ENCODE measurements at regions not wholly inside any gene's neighbourhood (a gene's known extent, or its start where the extent isn't known, plus 50 kb on each side); places are given as distances from the start of the nearest gene placed in this dataset.
"Not testable (repeated sequence)": the region's sequence is repeated elsewhere in the genome, so short reads cannot be mapped to it uniquely, and the experiment has no call there.

DNA sequence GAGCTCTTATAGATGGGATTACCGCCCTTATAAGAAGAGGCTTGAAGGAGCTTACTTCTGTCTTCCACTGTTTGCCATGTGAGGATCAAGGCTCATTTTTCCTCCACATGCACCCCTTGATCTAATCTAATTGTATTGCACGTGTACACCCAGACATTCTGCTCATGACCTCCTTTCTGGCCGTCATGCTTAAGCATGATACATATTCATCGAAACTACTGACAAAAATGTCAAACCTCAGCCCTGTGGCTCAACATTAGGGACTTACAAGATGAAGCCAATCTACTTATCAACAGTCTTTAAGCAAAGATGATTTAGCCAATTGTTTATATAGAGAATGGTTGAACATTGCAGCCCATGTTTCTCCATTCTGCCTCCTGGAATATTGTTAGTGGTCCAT lies 127.6 kb downstream of the XCL2 start:
- DNase-seq: no peak

DNA sequence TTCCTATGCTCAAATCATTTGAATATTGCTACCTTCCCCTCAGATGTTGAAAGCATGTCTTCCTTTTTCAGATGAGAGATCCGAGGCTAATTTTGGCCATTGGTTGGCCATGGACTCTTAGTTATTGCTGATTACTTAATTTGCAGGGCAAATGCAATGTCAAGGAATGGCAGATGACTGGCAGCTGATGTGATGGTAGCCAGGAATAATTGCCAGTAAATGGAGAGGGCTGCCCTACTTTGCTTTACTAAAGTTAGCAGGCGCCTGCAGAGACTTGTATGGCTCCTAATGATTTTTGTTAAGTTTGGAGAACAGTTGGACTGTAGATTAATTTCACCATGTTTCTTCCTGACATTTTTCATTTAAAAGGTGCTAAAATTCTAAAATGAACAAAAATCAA lies 128.9 kb downstream of the XCL2 start:
- no peak for DNase-seq

DNA sequence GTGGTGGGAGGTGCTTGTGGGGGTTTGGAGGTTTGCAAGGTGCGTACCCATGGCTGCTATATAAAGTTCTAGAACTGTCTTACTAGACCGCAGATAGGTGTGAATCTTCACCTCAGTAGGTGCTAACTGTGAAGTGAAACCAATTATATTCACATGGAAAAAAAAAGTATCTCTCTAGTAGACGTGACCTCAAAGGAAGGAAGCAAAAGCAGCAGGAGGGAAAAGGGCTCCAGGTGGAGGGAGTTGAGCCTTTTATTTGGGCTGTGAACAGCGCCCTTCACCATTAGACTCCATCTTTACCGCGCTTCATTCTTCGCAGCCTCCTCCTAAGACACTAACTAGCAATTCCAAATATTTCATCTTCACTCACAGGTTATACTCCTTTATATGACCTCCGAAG lies 129.8 kb downstream of the TBX19 start:
- no peak for DNase-seq

DNA sequence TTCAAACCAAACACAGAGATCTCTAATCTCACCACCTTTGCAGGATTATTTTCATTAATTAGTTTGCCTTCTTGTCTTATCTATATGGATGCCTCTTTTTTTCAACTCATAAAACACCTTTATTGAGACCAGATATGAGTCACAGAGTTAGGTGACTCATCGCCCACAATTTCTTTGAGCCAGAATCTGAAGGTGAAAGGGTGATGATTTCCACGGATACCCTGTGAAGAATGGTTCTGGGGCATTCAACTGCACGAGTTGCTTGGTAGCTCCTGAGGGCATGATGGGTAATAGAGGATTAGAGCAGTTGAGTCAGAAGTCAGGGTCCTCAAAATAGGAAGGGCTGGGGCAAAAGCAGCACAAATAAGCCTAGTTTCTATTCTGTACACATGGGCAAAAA lies 128.2 kb downstream of the TBX19 start:
- peak; percentile 74 for DNase-seq

DNA sequence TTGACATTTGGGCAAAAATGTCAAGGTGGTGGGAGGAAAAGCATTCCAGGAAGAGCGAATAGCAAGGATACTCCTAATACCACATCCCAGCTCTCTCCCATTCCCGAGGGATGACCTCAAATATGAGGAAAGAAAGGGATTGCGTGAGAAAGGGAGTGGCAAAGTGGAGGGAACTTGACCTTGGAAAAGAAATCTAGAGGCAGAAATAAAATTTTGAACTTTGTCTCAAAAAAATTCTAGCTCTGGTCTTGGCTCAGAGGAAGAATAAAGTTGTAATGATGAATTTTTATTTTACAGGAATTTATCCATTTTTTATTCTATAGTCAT lies 127.8 kb downstream of the TBX19 start:
- no peak for DNase-seq

DNA sequence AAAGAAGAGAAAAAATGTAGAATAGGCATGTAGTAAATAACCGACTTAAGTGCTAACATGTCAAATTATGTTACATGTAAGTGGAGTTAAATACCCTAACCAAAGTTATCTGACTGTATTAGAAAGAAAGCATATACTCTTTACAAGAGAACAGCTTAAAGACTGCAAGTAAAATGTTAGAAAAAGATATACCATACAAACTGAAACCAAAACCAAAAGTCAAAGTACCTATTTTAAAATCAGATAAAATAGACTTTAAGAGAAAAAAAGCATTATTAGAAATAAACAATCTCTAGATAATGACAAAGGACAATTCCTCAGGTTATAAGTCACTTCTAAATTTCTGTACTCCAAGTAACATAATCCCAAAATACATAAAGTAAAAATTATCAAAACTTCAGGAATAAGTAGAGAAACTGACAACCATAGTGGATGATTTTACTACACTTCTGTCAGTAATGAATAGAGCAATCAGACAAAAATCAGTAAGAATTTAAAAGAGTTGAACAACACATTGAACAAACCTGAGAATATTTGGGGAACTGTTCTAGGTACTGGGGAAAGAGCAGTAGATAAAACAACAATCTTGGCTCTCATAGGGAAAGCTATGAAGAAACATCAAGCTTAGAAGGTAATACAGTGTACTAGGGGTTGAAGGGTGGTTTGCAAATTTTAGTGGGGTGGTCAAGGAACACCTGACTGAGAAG lies 127.3 kb downstream of the TBX19 start:
- DNase-seq: no peak

DNA sequence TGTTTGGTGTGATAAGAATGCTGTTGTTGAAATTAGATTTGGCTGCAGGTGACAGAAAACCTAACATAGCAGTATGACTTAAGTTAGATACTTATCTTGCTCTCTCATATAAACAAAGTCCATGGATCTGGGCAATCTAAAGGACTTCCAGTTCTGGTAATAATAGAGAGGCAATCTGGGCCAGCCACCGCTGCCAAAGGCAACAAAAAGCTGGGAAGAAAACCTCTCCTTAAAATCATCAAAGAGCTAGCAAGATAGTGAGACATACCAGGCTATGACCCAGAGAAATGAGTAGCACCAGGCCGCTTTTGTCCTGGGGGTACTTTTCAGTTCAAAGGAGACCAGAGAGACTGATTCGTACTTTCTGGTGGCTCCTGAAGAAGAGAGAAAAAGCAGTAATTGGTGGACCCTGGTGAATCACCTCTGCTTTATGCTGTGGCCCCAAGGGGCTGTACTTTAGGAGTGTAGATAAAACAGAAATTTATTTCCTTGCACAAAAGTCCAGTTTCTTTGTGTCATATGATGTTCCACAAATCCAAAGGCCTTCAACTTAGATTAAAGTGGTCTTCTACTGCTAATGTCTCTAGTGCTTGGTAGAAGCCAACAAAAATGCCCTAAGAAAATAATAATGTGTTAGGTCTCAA lies 125.4 kb downstream of the TBX19 start:
- no peak for DNase-seq

DNA sequence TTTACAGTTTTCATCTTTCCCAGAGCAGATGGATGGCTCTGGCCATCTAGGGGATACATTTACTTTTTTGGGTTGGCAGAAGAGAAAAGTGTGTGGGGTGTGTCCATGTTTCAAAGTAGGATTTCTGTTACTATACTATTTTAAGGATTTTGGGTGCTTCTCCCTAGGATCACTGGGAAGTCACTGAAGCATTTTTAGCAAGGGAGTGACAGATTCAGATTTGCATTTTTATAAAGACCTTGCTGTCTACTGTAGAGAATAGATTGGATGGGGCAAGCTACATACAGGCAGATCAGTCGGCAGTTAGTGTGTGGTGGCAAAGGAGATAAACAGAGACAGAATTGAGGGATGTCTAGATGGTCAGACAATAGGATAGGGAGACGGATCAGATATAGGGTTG lies 122.5 kb downstream of the TBX19 start:
- DNase-seq: no peak

DNA sequence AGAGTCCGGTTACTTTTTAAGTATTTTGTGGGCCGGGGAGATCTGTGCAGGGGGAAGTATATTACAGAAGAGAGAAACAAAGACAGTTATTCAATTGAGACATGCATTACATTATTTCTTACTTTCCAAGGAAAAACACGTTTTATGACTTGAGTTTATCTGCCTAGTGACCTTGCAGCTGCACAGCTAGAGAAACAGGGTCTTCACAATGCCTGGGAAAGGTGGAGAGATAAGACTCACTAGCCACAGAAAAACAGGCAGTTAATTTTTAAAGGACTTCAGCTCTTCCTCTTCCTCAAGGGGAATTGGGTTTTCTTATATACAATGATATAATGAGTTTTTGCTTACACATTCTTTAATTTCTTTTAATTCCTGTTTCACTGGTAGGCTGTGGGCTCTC lies 121.8 kb downstream of the TBX19 start:
- not testable (repeated sequence) for DNase-seq

DNA sequence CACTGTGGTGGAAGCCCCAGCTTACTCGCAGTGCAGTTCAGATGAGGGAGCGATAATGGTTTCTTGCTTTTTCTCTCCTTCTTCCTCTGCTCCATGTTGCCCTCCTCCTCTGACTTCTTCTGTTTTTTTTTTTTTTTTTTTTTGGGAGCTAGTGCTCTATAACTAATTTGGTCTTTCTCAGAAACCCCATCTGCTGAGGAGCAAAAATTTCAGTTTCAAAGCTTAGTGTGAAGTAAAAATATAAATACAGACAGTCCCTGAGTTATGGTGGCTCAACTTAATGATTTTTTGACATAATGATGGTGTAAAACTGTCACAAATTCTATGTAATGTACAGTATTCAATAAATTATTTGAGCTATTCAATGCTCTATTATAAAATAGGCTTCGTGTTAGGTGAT lies 120.7 kb downstream of the TBX19 start:
- DNase-seq: no peak

DNA sequence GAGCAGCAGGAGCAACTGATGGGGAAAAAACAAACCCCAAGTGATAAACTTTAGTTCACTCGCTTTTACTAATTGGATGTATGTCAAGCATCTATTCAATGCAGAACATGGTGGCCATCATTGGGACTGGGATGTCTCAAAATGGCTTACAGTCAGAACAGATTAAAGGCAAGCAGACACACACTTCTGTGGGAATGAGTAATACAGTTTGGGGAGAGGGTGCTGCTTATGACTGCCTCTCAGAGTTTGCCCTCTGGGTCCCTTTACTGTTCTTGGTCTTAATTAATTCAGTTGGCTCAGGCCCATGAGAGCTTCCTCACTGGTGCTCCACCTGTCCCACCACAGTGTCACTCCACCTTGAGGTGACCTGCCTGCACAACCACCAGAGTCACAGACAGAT lies 119.5 kb downstream of the TBX19 start:
- DNase-seq: no peak

DNA sequence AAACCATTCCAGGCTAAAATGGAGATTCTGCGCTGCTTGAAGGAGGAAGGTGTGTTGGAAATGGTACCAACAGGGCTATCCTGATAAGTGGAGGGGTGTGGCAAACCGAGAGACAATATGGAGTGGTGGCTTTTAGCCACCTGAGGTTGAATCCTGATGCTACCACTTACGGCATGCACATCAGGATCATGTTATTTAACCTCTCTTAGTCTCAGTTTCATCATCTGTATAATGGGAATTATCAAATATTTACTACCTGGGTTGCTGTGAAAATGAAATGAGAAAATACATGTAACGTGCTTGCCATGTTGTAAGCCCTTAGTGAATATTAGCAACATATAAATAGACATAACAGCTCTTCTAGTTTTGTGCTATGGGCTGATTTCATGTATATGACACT lies 117.1 kb downstream of the TBX19 start:
- DNase-seq: no peak

DNA sequence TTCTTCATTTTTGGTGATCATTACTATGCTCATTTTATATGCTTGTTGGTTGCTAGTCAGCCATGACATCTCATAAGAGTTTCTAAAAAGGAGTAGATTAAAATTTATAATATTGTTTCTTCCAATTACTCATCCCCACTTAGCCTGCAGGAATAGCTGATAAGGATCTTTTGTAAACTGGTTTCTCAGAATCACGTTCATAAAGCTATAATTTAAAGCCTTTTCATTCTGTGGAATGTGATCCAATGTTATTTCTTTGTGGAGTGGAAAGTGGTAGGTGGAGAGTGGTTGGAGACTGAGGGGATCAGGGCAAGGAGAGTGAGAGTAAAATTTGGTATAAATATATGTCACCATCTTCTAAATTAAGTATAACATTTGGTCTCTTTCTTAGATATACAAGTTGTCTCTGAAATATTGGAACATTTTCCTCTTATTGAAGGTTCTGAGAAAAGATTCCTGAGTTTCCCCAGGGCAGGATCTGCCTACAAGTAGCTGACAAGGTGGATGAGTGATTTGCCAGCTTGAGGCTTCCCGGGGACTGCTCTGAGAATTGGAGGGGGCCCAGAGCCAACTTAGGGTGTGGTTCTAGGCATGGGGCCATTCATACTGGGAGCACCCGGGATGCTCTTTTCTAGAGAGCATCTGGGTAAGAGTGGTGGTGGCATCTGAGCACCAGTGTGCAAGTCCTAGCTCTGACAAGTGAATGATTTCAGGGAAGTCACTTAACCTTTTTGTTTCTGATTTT lies 116.4 kb downstream of the TBX19 start:
- no peak for DNase-seq

DNA sequence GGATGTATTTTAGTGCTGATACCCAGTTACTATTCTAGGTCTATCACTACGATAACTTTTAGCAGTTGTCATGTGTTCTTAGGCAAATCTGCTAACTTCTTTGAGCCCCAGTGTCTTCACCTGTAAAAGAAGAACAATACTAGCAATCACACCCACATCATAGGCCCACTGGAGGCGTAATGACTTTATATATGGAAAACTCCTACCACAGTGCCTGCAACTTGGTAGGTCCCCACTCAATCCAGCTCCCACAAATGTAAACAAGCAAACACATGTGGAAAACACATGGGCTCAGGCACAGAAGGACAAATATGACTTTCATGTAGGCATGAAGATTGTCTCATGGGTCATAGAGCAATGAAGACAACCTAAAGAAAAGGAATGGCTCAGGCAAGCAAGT lies 115.8 kb downstream of the TBX19 start:
- no peak for DNase-seq

DNA sequence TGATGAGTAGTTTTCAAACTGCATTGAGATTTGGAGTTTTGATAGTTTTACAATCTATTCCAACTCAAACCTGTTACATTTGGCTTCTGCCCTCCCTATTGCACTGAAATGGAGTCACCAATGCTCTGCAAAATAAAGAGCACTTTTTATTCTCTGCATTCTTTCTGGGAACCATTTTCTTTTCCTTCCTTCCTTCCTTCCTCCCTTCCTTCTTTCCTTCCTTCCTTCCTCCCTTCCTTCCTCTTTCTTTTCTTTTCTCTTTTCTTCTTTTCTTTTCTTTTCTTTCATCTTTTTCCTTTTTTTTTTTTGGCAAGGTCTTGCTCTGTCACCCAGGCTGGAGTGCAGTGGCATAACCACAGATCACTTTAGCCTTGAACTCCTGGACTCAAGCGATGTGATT lies 114.2 kb downstream of the TBX19 start:
- no peak for DNase-seq

DNA sequence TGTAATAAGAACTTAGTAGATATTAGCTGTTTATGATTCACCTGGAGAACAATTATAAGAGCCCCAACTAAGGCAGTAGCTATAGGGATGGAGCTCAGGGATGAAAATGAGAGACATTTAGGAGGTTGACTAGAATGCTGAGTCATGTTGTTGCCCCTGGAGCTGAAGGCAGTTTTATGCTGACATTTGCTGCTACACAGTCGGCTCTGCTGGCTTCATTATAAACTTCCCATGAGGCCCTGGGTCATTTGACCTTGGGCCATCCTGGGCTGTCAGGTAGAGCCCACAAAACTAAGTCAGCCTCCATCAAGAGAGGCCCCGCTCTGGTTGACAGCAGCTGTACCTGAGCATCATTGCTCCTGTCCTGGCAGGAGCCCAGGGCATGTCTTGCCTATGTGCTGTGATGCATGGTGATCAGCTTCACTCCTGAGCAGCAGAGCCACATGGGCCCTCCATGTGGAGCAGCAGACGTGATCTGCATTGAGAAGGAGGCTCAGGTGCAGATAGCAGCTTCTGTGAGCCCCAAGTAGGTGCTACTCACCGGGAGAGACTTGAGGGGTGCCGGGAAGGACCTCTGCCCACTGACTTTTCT lies 112.4 kb downstream of the TBX19 start:
- DNase-seq: no peak

DNA sequence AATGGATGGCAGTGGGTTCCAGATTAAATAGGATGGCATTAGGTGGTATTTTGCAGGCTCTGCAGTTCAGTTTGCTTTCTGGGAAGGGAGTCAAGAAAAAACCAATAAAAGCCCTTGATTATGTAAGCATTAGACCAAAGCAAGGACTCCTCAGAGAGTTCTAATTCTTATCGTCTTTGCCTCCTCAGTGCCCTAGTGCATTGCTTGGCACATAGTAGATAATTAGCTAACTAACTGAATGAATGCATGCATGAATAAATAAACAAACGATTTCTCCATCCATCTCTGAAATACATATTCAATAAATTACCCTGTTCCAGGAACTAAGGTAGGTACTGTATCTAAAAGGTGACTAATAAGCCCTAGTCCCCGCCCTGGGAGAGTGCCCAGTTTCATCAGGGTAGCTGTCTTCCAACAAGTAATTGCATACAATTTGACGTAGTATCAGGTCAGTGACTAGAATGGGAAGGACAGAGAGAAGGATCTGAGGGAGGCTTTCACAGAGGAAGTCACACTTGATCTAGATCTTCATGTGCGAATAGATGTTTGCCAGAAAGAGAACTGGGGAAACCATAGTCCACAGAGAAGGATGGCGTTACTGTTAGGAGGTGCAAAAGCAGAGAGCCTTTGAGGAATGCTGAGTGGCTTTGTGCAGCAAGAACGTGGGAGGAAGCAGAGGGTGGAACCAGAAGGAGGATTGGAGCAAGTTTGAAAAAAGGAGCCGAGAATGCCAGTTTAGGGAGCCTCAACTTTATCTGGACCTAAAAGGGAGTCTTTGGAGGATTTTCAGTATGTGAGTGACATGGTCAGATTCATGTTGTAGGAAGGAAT lies 111.4 kb downstream of the TBX19 start:
- no peak for DNase-seq

DNA sequence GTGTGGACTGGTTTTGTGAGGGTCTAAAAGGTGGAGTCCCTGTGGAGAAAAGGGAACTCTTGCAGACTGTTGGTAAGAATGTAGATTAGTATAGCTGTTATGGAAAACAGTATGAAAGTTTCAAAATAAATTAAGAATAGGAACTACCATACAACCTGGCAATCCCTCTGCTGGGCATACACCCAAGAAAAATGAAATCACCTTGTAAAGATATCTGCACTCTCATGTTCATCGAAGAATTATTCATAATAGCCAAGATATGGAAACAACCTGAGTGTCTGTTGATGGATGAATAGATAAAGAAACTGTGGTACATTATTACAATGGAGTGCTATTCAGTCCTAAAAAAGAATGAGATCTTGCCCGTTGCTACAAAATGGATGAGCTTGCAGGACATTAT lies 109.6 kb downstream of the TBX19 start:
- DNase-seq: no peak

DNA sequence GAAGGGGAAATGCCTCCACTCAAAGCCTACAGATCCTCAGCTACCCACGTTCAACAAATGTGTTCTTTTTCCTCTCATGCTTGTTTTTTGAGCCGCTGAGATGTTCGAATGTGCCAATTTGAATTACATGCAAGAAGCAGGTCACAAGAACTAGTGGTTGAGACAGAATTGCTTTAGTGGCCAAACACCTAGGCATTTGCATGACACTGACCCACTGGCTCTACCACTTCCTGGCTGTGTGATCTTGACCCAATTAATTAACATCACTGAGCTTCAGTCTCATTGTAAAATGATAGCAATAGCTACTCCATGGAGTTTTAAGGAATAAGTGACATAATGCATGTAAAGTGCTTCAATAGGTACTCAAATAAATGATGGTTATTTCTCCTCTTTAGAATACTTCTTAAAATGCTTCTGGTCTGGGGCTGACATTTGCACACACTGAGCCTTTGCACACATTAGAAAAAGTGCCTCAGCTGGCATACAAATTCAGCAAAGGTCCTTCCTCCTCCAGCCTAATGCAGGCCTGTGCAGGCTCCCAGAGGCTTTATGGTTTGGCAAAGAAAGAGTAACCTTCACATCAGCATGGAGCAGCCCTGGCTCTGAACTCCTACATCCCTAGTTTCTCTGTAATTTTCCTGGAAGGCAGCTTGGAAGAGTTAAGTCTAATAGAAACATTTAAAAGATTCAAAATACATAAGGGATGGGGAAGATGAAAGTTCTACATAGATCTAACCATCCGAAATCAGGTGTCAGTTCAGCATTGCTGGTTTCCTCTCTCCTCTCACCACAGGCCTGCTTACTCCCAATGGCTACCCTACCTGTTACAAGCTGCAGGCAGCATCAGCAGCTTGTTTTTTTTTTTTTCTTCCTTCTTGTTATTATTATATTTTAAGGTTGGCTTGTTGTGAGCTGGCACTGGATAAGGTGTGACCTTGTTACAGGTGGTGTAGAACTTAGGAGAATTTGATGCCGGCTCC lies 107.4 kb downstream of the TBX19 start:
- no peak for DNase-seq

DNA sequence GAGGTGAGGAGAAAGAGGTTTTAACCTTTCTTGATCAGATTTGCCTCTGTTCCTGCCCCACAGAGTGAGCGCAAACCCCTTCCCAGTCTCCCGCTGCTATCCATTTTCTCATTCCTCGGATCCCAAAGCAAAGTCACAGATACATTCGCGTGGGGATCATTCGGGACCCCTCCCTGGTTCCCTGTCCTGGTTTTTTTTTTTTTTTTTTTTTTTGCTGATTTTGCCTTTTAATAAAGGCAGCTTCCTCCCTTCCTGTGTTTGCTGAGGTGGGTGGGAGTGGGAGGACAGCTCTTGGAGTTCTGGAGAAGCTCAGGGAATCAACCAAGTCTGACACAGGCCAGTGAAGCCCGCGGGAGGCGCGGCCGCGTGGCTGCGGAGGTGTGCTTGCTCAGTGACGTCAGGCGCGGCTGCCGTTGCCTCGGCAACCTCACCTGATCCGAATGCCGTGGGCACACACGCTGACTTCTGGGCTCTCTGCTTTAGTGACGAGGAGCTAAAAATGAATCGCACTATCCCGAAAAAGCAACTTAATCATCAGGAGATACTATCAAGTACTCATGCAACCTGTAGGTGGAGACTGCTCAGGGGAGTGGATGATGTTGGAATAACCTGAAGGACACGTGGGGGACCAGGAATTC lies 106.4 kb downstream of the TBX19 start:
- peak; percentile 84 for DNase-seq

DNA sequence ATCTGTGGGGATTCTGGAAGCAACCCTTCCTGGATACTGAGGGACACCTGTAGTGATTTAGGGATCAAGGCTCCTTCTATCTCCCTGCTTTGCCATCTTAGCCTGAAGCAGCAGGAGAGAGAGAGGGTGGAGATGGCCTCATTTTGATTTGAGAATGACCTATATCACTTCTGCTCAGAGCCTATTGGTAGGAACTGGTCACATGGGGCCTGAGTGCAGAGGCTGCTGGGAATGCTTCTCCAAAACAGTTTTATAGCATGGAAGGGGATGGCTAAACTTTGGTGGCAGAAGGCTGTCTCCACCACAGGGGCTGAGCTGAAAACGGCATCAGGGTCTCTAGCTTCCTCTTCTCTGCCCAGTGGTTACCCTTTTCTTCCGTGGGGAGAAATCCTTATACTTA lies 105.8 kb downstream of the TBX19 start:
- no peak for DNase-seq

Data from stimulated activated CD8-positive, alpha-beta memory T cell treated with anti-CD3 and anti-CD28 coated beads, Interleukin-4, amount 100 ng/mL, for 48 hours (primary cell).